ENCODE measurements at regions not wholly inside any gene's neighbourhood (a gene's known extent, or its start where the extent isn't known, plus 50 kb on each side); places are given as distances from the start of the nearest gene placed in this dataset.

GRCh38 chr11:104476454-104476853 lies 312.5 kb upstream of the PDGFD start:
- no peak for TF ChIP-seq CTCF (conservative IDR thresholded peaks at IDR 0.05; ENCODE audit: low read depth, low read length)
- no peak for TF ChIP-seq USF2 (IDR thresholded peaks at IDR 0.05; ENCODE audit: low read depth, low read length)
- no peak for TF ChIP-seq POLR2A (IDR thresholded peaks at IDR 0.05; ENCODE audit: low read depth, low read length)
- no peak for TF ChIP-seq NFE2L2 (IDR thresholded peaks at IDR 0.05; ENCODE audit: low read depth, low read length)
- TF ChIP-seq CEBPB (IDR thresholded peaks at IDR 0.05; ENCODE audit: low read depth, low read length): no peak
- TF ChIP-seq FOS (IDR thresholded peaks at IDR 0.05; ENCODE audit: low read depth, low read length): no peak
- no peak for TF ChIP-seq SMC3 (IDR thresholded peaks at IDR 0.05; ENCODE audit: low read depth, low read length)
- TF ChIP-seq RFX5 (IDR thresholded peaks at IDR 0.05; ENCODE audit: low read depth, low read length): no peak
- TF ChIP-seq, protein P1, sequence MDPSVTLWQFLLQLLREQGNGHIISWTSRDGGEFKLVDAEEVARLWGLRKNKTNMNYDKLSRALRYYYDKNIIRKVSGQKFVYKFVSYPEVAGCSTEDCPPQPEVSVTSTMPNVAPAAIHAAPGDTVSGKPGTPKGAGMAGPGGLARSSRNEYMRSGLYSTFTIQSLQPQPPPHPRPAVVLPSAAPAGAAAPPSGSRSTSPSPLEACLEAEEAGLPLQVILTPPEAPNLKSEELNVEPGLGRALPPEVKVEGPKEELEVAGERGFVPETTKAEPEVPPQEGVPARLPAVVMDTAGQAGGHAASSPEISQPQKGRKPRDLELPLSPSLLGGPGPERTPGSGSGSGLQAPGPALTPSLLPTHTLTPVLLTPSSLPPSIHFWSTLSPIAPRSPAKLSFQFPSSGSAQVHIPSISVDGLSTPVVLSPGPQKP (IDR thresholded peaks at IDR 0.05; ENCODE audit: borderline replicate concordance, low read depth, low read length): no peak
- no peak for TF ChIP-seq MAZ (IDR thresholded peaks at IDR 0.05; ENCODE audit: borderline replicate concordance, low read depth, low read length)
- TF ChIP-seq RCOR1 (IDR thresholded peaks at IDR 0.05; ENCODE audit: insufficient replicate concordance, low read length): no peak
- no peak for TF ChIP-seq RAD21 (IDR thresholded peaks at IDR 0.05; ENCODE audit: low read length)
- no peak for TF ChIP-seq MAFK (IDR thresholded peaks at IDR 0.05; ENCODE audit: low read depth, low read length)

Measured in IMR-90 (cell line).